ENCODE measurements at regions not wholly inside any gene's neighbourhood (a gene's known extent, or its start where the extent isn't known, plus 50 kb on each side); places are given as distances from the start of the nearest gene placed in this dataset.

GRCh38 chr10:44293306-44293778 is 91.6 kb downstream of the CXCL12 start:
- TF ChIP-seq CTCF (IDR thresholded peaks at IDR 0.05), result no peak
- no peak for TF ChIP-seq POLR2AphosphoS5 (IDR thresholded peaks at IDR 0.05)
